Upper lobe of left lung (tissue), 6 donors: ENCODE measurements at regions not wholly inside any gene's neighbourhood (a gene's known extent, or its start where the extent isn't known, plus 50 kb on each side); places are given as distances from the start of the nearest gene placed in this dataset.

Experiments used
- ATAC-seq, 2 donors: fragments of 200-7000 bp; cut with Tn5 transposase; one replicate each; pipeline ENCODE4 v1.9.1; 2022; ENCODE audit warnings: mild to moderate bottlenecking in 2 of 2, moderate library complexity in 2 of 2; ENCODE audit not compliant: low FRiP score in 2 of 2
- DNase-seq, 2 donors: peaks; one replicate each; pipeline ENCODE4 v3.0.0-alpha.2; 2019 to 2020
- H3K27ac ChIP-seq, 4 donors: fragments of 200-600 bp; sonication (generic); one replicate each; pipeline ENCODE4 v1.5.1; 2016 to 2019
- H3K27me3 ChIP-seq, 4 donors: fragments of 200-600 bp; sonication (generic); one replicate each; pipeline ENCODE4 v1.5.1; 2017 to 2019
- H3K36me3 ChIP-seq, 4 donors: fragments of 200-600 bp; sonication (generic); one replicate each; pipeline ENCODE4 v1.5.1; 2016 to 2019
- H3K4me1 ChIP-seq, 4 donors: fragments of 200-600 bp; sonication (generic); one replicate each; pipeline ENCODE4 v1.5.1; 2018 to 2019
- H3K4me3 ChIP-seq, 4 donors: fragments of 200-600 bp; sonication (generic); one replicate each; pipeline ENCODE4 v1.5.1; 2017 to 2019; ENCODE audit warnings: mild to moderate bottlenecking in 2 of 4, moderate library complexity in 1 of 4
- H3K9me3 ChIP-seq, 4 donors: fragments of 200-600 bp; sonication (generic); one replicate each; pipeline ENCODE4 v1.5.1; 2018 to 2019
- EP300 ChIP-seq, 4 donors: sonication (generic); formaldehyde crosslinking; IDR thresholded peaks; one replicate each; pipeline ENCODE4 v1.5.1; 2017; ENCODE audit warnings: antibody characterized with exemption in 4 of 4, control low read depth in 2 of 4
- POLR2A ChIP-seq, 4 donors: fragments of 450-650 bp; IDR thresholded peaks; one replicate each; pipeline ENCODE4 v1.5.1; 2016 to 2017; ENCODE audit warnings: antibody characterized with exemption in 4 of 4, mild to moderate bottlenecking in 2 of 4
- POLR2AphosphoS5 ChIP-seq, 2 donors: sonication (generic); formaldehyde crosslinking; IDR thresholded peaks; one replicate each; pipeline ENCODE4 v1.5.1; 2017; ENCODE audit warnings: antibody characterized with exemption in 2 of 2
- WGBS, 2 donors: methylation state at CpG; one replicate each; pipeline ENCODE4 v1.1.5; 2017 to 2018; 5-methylcytosine and 5-hydroxymethylcytosine counted together
- TF ChIP-seq, protein P1 (sequence below), 6 experiments: fragments of 450-650 bp in 4 of 6; fragments of 200-600 bp in 2 of 6; sonication (generic) in 2 of 6; IDR thresholded peaks; one replicate each; pipeline ENCODE4 v1.5.1; 2016 to 2019; ENCODE audit warnings: antibody characterized with exemption in 6 of 6
- donor health status: DM: no; HTN: no; CAD: no; lungs with moderate emphysema.
- donor health status: DM: no; HTN: yes; CAD: no; lungs with severe emphysema.

DNA sequence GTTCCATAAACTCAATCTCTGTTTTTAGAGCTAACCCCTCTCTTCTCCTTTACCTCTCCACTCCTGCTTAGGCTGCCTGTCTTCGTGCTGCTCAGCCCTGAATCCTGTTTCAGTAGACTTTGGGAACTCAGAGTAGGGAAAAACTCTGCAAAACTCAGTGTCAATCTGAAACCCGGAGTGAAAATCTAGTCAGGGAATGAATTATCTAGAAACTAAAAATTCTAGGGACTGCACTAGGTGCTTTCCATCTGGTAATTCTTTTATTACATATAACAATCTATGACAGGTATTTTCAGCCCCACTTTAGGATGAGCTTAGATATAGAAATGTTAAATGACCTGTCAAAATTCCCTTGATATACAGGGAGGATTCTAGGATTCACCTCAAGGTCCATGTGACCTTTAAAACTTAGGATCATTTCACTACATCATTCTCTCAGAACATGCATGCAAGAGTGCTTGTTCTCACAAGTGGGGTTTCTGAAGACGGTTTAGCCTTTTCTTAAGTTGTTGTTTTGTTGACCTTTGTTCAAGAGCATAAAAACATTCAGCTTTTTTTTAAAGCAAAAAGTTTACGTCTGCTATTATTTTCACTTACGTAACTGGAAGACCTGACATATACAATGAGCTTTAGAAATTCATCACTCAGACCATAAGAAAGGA is 108.2 kb upstream of the MBNL1 start:
- 64 to 74% methylated on average over 5 of the region's 5 CpGs for WGBS, 2 donors
- H3K4me3 ChIP-seq: no peak overlapping the region
- TF ChIP-seq POLR2A (IDR thresholded peaks at IDR 0.05) (no peak), POLR2AphosphoS5 (IDR thresholded peaks at IDR 0.05) (no peak), EP300 (IDR thresholded peaks at IDR 0.05) (no peak)
- TF ChIP-seq, protein P1, sequence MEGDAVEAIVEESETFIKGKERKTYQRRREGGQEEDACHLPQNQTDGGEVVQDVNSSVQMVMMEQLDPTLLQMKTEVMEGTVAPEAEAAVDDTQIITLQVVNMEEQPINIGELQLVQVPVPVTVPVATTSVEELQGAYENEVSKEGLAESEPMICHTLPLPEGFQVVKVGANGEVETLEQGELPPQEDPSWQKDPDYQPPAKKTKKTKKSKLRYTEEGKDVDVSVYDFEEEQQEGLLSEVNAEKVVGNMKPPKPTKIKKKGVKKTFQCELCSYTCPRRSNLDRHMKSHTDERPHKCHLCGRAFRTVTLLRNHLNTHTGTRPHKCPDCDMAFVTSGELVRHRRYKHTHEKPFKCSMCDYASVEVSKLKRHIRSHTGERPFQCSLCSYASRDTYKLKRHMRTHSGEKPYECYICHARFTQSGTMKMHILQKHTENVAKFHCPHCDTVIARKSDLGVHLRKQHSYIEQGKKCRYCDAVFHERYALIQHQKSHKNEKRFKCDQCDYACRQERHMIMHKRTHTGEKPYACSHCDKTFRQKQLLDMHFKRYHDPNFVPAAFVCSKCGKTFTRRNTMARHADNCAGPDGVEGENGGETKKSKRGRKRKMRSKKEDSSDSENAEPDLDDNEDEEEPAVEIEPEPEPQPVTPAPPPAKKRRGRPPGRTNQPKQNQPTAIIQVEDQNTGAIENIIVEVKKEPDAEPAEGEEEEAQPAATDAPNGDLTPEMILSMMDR (IDR thresholded peaks at IDR 0.05): no peak
- H3K4me1 ChIP-seq: no peaks in the 10 kb centered on the region
- no peaks in the 10 kb centered on the region for H3K36me3 ChIP-seq
- ATAC-seq (no peak), DNase-seq (no peak)
- no peaks in the 10 kb centered on the region for H3K9me3 ChIP-seq
- H3K27me3 ChIP-seq: no peaks in the 10 kb centered on the region
- no peak overlapping the region for H3K27ac ChIP-seq

DNA sequence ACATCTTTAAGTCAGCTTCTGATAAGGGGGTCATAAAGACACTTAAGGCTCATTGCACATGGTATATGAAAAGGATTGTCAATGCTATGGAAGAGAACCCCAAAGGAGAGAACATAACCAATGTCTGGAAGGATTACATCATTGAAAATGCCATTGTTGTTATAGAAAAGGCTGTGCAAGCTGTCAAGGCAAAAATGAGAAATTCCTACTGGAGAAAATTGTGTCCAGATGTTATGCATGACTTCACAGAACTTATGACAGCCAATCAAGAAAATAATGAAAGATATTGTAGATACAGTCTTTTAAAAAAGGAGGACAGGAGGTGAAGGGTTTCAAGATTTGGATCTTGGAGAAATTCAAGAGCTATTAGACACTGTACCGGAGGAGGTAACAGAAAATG is 96.3 kb upstream of the MBNL1 start:
- 87 to 92% methylated on average over 1 of the region's 1 CpG for WGBS, 2 donors
- Histone ChIP-seq H3K27ac (no peak overlapping the region), H3K9me3 (no peaks in the 10 kb centered on the region), H3K36me3 (no peaks in the 10 kb centered on the region), H3K27me3 (no peaks in the 10 kb centered on the region), H3K4me3 (no peak overlapping the region), H3K4me1 (no peaks in the 10 kb centered on the region)
- DNase-seq (no peak), ATAC-seq (no peak)
- TF ChIP-seq EP300 (IDR thresholded peaks at IDR 0.05): no peak
- TF ChIP-seq, protein P1 (IDR thresholded peaks at IDR 0.05): no peak

DNA sequence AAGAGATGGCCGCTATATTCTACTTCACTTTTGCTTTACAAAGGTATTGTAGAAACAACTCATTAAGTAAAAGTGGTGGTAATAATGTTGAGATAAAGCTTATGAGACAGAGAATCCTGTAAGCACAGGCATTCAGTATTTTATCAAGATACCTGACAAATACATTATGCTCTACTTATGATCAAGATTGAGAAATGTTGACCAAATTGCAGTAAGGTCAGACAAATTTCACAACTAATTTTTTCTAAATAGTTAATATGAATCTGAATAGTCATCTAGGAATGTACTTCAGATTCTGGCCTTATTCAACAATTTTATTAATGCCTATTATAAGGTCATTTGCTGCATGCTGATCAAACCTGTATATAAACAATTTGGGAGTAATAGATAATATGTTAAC is 95.1 kb upstream of the MBNL1 start:
- no peaks in the 10 kb centered on the region for H3K9me3 ChIP-seq
- H3K27me3 ChIP-seq: no peaks in the 10 kb centered on the region
- no peak overlapping the region for H3K27ac ChIP-seq
- DNase-seq (no peak), ATAC-seq (no peak)
- TF ChIP-seq POLR2A (IDR thresholded peaks at IDR 0.05) (no peak), EP300 (IDR thresholded peaks at IDR 0.05) (no peak), POLR2AphosphoS5 (IDR thresholded peaks at IDR 0.05) (no peak)
- TF ChIP-seq, protein P1 (IDR thresholded peaks at IDR 0.05): no peak
- 96 to 97% methylated on average over 1 of the region's 1 CpG for WGBS, 2 donors
- no peaks in the 10 kb centered on the region for H3K4me1 ChIP-seq
- no peaks in the 10 kb centered on the region for H3K36me3 ChIP-seq
- H3K4me3 ChIP-seq: no peak overlapping the region

DNA sequence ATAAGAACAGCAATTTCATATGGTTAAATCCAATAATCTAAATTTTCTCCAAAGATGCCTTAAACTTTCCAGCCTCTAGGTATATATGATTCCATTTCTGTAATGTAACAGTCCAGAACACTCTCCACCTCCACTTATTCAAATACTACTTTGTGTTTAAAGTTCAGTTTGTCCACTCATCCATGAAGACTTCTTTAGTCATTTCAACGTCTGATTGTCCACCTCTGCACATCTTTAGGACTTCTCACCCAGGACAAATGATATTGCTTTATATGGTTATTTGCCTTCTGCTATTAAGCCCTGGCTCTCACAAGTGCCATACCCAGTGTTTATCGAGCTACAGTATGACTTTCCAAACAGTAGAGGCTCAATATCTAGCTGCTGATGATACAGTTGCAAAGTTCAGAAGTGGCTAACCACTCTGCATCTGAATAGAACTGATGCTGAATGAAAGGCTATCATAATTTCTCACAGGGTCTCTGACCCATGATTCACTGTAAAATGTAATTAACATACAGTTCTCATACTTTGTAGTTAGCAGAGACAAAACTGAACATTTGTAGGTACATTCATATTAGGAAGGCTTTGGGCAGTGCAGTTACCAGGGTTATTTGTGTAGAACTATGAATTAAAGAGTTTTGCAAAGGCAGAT is 93.7 kb upstream of the MBNL1 start:
- H3K27me3 ChIP-seq: no peaks in the 10 kb centered on the region
- no peak for TF ChIP-seq POLR2AphosphoS5 (IDR thresholded peaks at IDR 0.05)
- TF ChIP-seq EP300 (IDR thresholded peaks at IDR 0.05): no peak
- TF ChIP-seq, protein P1 (IDR thresholded peaks at IDR 0.05): no peak
- TF ChIP-seq POLR2A (IDR thresholded peaks at IDR 0.05): no peak
- H3K4me1 ChIP-seq: no peaks in the 10 kb centered on the region
- H3K4me3 ChIP-seq: no peak overlapping the region
- H3K27ac ChIP-seq: no peak overlapping the region
- 96 to 99% methylated on average over 2 of the region's 2 CpGs for WGBS, 2 donors
- ATAC-seq (no peak), DNase-seq (no peak)
- no peaks in the 10 kb centered on the region for H3K36me3 ChIP-seq
- H3K9me3 ChIP-seq: no peaks in the 10 kb centered on the region

DNA sequence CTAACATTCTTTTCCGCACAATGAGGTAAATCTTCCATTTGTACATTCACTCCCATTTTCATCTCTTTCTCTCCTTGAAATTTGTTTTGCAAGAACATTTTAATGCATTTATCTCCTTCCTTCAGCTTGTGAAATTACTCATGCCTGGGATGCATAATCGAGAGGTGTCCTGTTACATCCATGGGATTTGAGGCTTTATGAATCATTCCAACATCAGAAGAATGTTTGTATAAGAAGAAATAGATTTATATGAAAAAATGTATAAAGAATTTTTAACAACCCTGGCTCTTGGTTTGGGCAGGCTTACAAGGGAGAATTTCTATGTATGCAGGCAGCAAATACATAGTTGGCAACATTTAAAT is 93.2 kb upstream of the MBNL1 start:
- no peaks in the 10 kb centered on the region for H3K27me3 ChIP-seq
- ATAC-seq: no peak
- H3K9me3 ChIP-seq: no peaks in the 10 kb centered on the region
- H3K27ac ChIP-seq: no peak overlapping the region
- H3K36me3 ChIP-seq: no peaks in the 10 kb centered on the region
- WGBS, 2 donors: 89 to 91% methylated on average over 2 of the region's 2 CpGs
- TF ChIP-seq POLR2AphosphoS5 (IDR thresholded peaks at IDR 0.05) (no peak), POLR2A (IDR thresholded peaks at IDR 0.05) (no peak)
- TF ChIP-seq, protein P1 (IDR thresholded peaks at IDR 0.05): no peak
- H3K4me3 ChIP-seq: no peak overlapping the region
- DNase-seq: no peak
- no peaks in the 10 kb centered on the region for H3K4me1 ChIP-seq
